Karpas-422 (cell line): ENCODE measurements at regions not wholly inside any gene's neighbourhood (a gene's known extent, or its start where the extent isn't known, plus 50 kb on each side); places are given as distances from the start of the nearest gene placed in this dataset.
"Not testable (repeated sequence)": the region's sequence is repeated elsewhere in the genome, so short reads cannot be mapped to it uniquely, and the experiment has no call there.

Source experiments
- DNase-seq: peaks from one replicate; pipeline ENCODE4 v3.0.0-alpha.2; 2015
- H2AFZ ChIP-seq: fragments of 200-600 bp; sonication (generic); 2 replicates; pipeline ENCODE4 v1.6.1; 2014; ENCODE audit warnings: antibody characterized with exemption, low read length, mixed read lengths
- H3K27ac ChIP-seq: fragments of 200-600 bp; sonication (generic); 2 replicates; pipeline ENCODE4 v1.5.1; 2014; ENCODE audit warnings: mild to moderate bottlenecking, low read length, moderate library complexity
- H3K27me3 ChIP-seq: fragments of 200-600 bp; sonication (generic); 2 replicates; pipeline ENCODE4 v1.6.1; 2014; ENCODE audit warnings: low read length, mixed read lengths
- H3K36me3 ChIP-seq: fragments of 200-600 bp; sonication (generic); 2 replicates; pipeline ENCODE4 v1.6.1; 2014; ENCODE audit warnings: low read length, mixed read lengths; ENCODE audit not compliant: insufficient read depth
- H3K4me1 ChIP-seq: fragments of 200-600 bp; sonication (generic); 2 replicates; pipeline ENCODE4 v1.6.1; 2014; ENCODE audit warnings: mild to moderate bottlenecking, low read length, mixed read lengths
- H3K4me2 ChIP-seq: fragments of 200-600 bp; sonication (generic); 2 replicates; pipeline ENCODE4 v1.6.1; 2014; ENCODE audit warnings: low read length, low read depth, mild to moderate bottlenecking; ENCODE audit not compliant: poor library complexity, severe bottlenecking
- H3K4me3 ChIP-seq: fragments of 200-600 bp; sonication (generic); 2 replicates; pipeline ENCODE4 v1.5.1; 2014; ENCODE audit warnings: mild to moderate bottlenecking, antibody characterized with exemption, low read length, mixed read lengths
- H3K79me2 ChIP-seq: fragments of 200-600 bp; sonication (generic); 2 replicates; pipeline ENCODE4 v1.6.1; 2014; ENCODE audit warnings: mild to moderate bottlenecking, low read length, mixed read lengths
- H3K9ac ChIP-seq: fragments of 200-600 bp; sonication (generic); 2 replicates; pipeline ENCODE4 v1.6.0; 2014; ENCODE audit warnings: low read length
- H3K9me2 ChIP-seq: fragments of 200-600 bp; sonication (generic), shearing (Covaris generic); replicated peaks from 2 replicates; pipeline ENCODE4 v1.6.0; 2014; ENCODE audit warnings: mild to moderate bottlenecking, low read length, moderate library complexity; ENCODE audit not compliant: insufficient read depth
- H3K9me3 ChIP-seq: fragments of 300-700, 200-600 bp; sonication (generic); 2 replicates; pipeline ENCODE4 v1.6.1; 2014; ENCODE audit warnings: low read length, mixed read lengths
- H4K20me1 ChIP-seq: fragments of 200-600 bp; sonication (generic); 2 replicates; pipeline ENCODE4 v1.6.1; 2014; ENCODE audit warnings: mild to moderate bottlenecking, antibody characterized with exemption, low read length, low read depth; ENCODE audit not compliant: insufficient read depth

DNA sequence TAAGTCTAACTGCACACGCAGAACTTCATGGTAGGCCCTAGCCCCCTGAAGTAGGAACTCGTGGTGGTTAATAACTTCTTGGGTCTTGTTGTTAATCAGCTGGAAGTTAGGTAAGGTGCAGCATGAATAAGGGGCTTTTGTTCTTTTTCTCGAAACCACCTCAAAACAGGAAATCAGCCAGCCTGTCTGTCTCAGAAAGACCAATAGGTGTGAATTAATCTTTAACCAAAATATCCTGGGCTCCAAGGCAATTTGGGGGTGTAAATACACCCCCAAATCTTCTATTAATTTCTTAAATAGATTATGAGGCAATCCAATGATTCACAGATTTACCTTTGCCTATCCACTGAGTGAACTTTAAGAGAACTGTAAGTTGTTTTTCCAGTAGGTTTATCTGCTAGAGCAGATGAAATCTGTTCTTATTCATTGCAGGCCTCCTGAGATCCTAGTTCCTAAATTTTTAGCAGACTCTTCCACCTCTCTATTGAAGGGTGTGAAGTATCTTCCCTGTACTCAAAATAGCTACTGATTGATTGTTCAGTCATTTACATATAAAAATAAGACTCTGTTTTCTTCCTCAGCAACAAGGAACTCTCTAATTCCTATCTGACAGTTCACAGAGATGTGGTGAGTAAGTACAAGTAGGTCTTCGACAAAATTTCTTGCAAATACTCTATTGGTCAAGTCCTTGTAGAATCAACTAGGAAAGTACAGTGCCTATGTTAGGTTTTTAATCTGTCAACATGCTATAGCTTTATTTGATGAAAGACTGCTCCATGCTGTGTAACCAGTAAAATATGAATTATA lies 427.1 kb upstream of the NOX3 start:
- Histone ChIP-seq H3K9me2 (no peaks in the 10 kb centered on the region), H3K9ac (no peak overlapping the region), H2AFZ (no peak overlapping the region), H3K79me2 (no peaks in the 10 kb centered on the region), H3K4me1 (no peaks in the 10 kb centered on the region), H3K9me3 (no peaks in the 10 kb centered on the region), H4K20me1 (no peaks in the 10 kb centered on the region), H3K27me3 (no peaks in the 10 kb centered on the region), H3K4me2 (no peak overlapping the region), H3K27ac (no peak overlapping the region), H3K4me3 (no peak overlapping the region), H3K36me3 (no peaks in the 10 kb centered on the region)
- no peak for DNase-seq

DNA sequence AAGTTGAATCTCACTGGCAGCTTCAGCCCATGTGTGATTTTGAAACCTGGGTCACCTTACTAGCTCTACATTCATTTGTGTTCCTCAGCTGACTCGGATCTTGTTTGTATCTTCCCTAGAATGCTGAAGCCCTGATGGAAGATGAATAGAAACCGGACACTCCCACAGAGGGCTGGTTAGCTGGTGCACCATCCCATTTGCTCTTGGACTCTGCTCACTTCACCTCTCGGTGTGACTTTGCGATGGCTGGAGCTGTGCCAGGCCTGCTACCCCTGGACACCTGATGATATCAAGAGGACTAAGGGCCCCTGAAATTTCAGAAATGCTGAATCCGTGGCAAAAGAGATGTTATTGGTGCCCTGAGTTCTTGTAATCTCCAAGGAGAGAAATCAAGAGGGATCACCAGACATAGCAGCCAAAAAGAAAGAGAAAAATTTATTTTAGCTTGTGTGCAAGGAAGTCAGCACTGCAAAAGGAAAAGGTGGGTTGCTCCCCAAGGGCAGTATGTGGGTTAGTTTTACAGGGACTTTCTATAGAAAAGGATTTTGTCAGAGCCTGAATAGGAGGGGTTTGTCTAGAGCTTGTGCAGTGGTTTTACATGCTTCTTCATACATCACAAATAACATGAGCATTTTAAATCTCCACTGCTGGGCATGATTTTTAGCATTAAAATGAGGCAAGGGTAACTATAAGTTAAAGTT lies 426.3 kb upstream of the NOX3 start:
- H3K4me3 ChIP-seq, result no peak overlapping the region
- no peaks in the 10 kb centered on the region for H3K36me3 ChIP-seq
- no peak for DNase-seq
- no peak overlapping the region for H2AFZ ChIP-seq
- no peaks in the 10 kb centered on the region for H3K9me3 ChIP-seq
- no peaks in the 10 kb centered on the region for H4K20me1 ChIP-seq
- no peaks in the 10 kb centered on the region for H3K27me3 ChIP-seq
- H3K4me2 ChIP-seq, result no peak overlapping the region
- H3K27ac ChIP-seq, result no peak overlapping the region
- H3K79me2 ChIP-seq, result no peaks in the 10 kb centered on the region
- no peaks in the 10 kb centered on the region for H3K4me1 ChIP-seq
- H3K9ac ChIP-seq, result no peak overlapping the region
- H3K9me2 ChIP-seq, result no peaks in the 10 kb centered on the region

DNA sequence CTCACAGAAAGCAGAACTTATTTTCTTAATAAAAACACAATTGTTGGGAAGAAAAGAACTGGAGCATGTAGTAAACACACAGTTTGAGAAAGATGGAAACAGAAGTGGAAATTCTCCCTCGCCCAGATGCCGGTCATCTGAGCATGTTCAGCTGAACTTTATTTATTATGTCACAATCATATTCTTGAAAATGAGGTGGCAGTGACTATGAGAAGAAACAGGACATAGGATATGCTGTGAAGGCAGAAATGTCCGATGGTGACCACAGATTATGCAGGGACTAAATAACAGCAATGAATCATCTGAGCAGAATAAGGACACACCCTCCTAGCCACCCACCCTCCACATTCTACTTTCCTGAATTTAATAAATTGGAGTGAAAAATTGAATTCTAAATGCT lies 425.3 kb upstream of the NOX3 start:
- Histone ChIP-seq H3K9me2 (no peaks in the 10 kb centered on the region), H3K79me2 (no peaks in the 10 kb centered on the region), H3K9ac (no peak overlapping the region), H2AFZ (no peak overlapping the region), H4K20me1 (no peaks in the 10 kb centered on the region), H3K4me1 (no peaks in the 10 kb centered on the region), H3K9me3 (no peaks in the 10 kb centered on the region), H3K27ac (no peak overlapping the region), H3K4me3 (no peak overlapping the region), H3K27me3 (no peaks in the 10 kb centered on the region), H3K4me2 (no peak overlapping the region), H3K36me3 (no peaks in the 10 kb centered on the region)
- DNase-seq, result no peak

DNA sequence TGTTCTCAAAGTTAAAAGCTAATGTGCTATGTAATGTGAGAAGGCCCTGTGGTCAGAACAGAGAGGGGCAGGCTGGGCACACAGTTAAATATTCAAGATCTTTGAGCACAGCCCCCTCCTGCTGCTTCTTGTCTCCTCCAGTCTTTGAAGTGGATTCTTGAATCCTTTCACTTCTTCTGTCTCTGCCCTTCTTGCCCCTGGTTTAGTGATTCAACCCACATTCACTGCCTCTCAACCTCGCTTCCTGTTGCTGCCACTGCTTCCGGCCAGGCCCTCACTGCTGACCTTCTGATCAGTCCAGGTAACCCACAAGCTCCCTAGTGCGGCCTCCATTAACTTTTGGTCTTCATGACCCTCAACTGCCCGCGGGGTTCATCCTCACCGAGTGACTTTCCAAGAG lies 417.3 kb upstream of the NOX3 start:
- no peaks in the 10 kb centered on the region for H3K36me3 ChIP-seq
- DNase-seq, result no peak
- H3K79me2 ChIP-seq, result no peaks in the 10 kb centered on the region

DNA sequence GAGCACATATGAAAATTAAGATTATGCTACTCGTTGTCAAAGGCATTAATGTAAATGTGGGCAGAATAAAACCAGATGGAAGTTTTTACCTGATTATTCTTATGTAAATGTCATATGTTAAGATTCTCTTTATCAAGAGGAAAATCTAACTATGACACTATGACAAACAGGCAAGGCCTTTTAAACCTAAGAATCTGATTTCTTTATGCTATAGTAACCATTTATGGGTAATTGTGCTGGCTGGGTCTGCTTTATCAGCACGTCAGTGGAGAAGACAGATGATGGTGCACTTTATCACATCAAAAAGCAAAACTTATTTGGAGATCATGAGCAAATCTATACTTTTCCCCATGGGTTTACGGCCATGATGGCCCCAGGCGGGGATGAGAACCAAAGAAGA lies 412.0 kb upstream of the NOX3 start:
- Histone ChIP-seq H3K4me2 (no peak overlapping the region), H3K36me3 (no peaks in the 10 kb centered on the region), H3K4me3 (no peak overlapping the region), H2AFZ (no peak overlapping the region), H3K9me2 (no peaks in the 10 kb centered on the region), H4K20me1 (no peaks in the 10 kb centered on the region), H3K9me3 (no peaks in the 10 kb centered on the region), H3K27me3 (no peaks in the 10 kb centered on the region), H3K27ac (no peak overlapping the region), H3K79me2 (no peaks in the 10 kb centered on the region), H3K4me1 (no peaks in the 10 kb centered on the region), H3K9ac (no peak overlapping the region)
- DNase-seq, result no peak

More for the DNA sequence above, 417.3 kb upstream of the NOX3 start:
- no peak overlapping the region for H2AFZ ChIP-seq
- H4K20me1 ChIP-seq, result no peaks in the 10 kb centered on the region
- H3K4me2 ChIP-seq, result no peak overlapping the region
- H3K27ac ChIP-seq, result no peak overlapping the region
- no peaks in the 10 kb centered on the region for H3K9me2 ChIP-seq
- H3K9ac ChIP-seq, result no peak overlapping the region
- H3K27me3 ChIP-seq, result no peaks in the 10 kb centered on the region
- H3K9me3 ChIP-seq, result no peaks in the 10 kb centered on the region
- no peaks in the 10 kb centered on the region for H3K4me1 ChIP-seq
- no peak overlapping the region for H3K4me3 ChIP-seq

DNA sequence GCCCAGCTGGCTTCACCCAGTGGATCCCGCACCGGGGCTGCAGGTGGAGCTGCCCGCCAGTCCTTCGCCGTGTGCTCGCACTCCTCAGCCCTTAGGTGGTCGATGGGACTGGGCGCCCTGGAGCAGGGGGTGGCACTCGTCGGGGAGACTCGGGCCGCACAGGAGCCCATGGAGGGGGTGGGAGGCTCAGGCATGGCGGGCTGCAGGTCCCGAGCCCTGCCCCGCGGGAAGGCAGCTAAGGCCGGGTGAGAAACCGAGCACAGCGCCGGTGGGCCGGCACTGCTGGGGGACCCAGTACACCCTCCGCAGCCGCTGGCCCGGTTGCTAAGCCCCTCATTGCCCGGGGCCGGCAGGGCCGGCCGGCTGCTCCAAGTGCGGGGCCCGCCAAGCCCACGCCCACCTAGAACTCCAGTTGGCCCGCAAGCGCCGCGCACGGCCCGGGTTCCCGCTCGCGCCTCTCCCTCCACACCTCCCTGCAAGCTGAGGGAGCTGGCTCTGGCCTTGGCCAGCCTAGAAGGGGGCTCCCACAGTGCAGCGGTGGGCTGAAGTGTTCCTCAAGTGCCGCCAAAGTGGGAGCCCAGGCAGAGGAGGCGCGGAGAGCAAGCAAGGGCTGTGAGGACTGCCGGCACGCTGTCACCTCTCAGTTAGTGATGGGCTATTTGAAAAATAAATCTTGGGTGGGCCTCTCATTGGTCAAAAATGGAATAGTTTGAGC lies 411.2 kb upstream of the NOX3 start:
- not testable (repeated sequence) for H3K4me2 ChIP-seq, H4K20me1 ChIP-seq, H3K4me3 ChIP-seq

DNA sequence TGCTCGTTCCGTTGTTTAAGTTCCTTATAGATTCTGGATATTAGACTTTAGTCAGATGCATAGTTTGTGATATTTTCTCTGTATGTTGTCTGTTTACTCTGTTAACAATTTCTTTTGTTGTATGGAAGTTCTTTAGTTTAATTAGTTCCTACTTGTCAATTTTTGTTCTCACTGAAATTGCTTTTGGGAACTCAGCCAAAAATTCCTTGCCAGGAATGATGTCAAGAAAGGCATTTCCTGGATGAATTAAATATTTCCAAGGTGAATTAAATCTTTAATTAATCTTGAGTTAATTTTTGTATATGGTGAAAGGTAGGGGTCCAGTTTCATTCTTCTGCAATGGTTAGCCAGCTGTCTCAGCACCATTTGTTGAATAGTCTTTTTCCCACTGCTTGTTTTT lies 406.2 kb upstream of the NOX3 start:
- DNase-seq, result no peak
- Histone ChIP-seq H3K4me2 (no peak overlapping the region), H3K27me3 (no peaks in the 10 kb centered on the region), H3K79me2 (no peaks in the 10 kb centered on the region), H3K27ac (no peak overlapping the region), H3K36me3 (no peaks in the 10 kb centered on the region), H3K4me1 (no peaks in the 10 kb centered on the region), H2AFZ (no peak overlapping the region), H4K20me1 (no peaks in the 10 kb centered on the region), H3K9me3 (no peaks in the 10 kb centered on the region), H3K9me2 (no peaks in the 10 kb centered on the region), H3K9ac (no peak overlapping the region), H3K4me3 (no peak overlapping the region)

More for the DNA sequence above, 411.2 kb upstream of the NOX3 start:
- not testable (repeated sequence) for H3K4me1 ChIP-seq, H3K79me2 ChIP-seq, H3K9me2 ChIP-seq, H3K27me3 ChIP-seq, H3K27ac ChIP-seq, DNase-seq, H3K36me3 ChIP-seq, H3K9ac ChIP-seq, H2AFZ ChIP-seq, H3K9me3 ChIP-seq

DNA sequence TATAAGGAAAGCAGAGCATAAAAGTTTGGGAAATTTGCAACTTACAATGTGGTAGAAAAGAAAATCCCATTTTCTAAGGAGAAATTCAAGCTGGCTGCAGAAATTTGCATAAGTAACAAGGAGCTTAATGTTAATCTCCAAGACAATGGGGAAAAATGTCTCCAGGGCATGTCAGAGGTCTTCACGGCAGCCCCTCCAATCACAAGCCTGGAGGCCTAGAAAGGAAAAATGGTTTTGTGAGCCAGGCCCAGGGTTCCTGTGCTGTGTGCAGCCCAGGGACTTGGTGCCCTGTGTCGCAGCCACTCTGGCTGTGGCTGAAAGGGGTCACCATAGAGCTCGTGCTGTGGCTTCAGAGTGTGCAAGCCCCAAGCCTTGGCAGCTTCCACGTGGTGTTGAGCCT lies 403.3 kb upstream of the NOX3 start:
- H3K4me3 ChIP-seq, H2AFZ ChIP-seq, H3K9me3 ChIP-seq, H3K4me1 ChIP-seq, DNase-seq, H3K9ac ChIP-seq, H3K27ac ChIP-seq, H3K36me3 ChIP-seq, H3K9me2 ChIP-seq, H3K79me2 ChIP-seq, H3K27me3 ChIP-seq, H3K4me2 ChIP-seq, H4K20me1 ChIP-seq: not testable (repeated sequence)
